Gastroesophageal sphincter (tissue), 3 donors: ENCODE measurements at regions not wholly inside any gene's neighbourhood (a gene's known extent, or its start where the extent isn't known, plus 50 kb on each side); places are given as distances from the start of the nearest gene placed in this dataset.

Experiments
- EP300 ChIP-seq: sonication (generic); formaldehyde crosslinking; IDR thresholded peaks from one replicate; pipeline ENCODE4 v1.6.1; 2017; ENCODE audit warnings: antibody characterized with exemption, mild to moderate bottlenecking
- POLR2A ChIP-seq, 2 donors: fragments of 450-650 bp; IDR thresholded peaks; one replicate each; pipeline ENCODE4 v1.6.1; 2017; ENCODE audit warnings: antibody characterized with exemption in 2 of 2, mild to moderate bottlenecking in 2 of 2, moderate library complexity in 1 of 2
- POLR2AphosphoS5 ChIP-seq: sonication (generic); formaldehyde crosslinking; IDR thresholded peaks from one replicate; pipeline ENCODE4 v1.6.1; 2017; ENCODE audit warnings: antibody characterized with exemption
- TF ChIP-seq, protein P1 (sequence below), 4 experiments: fragments of 200-600 bp in 2 of 4; fragments of 450-650 bp in 2 of 4; sonication (generic) in 1 of 4; IDR thresholded peaks; one replicate each; pipeline ENCODE4 v1.5.1; 2017 to 2019; ENCODE audit warnings: antibody characterized with exemption in 4 of 4, mild to moderate bottlenecking in 2 of 4, moderate library complexity in 2 of 4

DNA sequence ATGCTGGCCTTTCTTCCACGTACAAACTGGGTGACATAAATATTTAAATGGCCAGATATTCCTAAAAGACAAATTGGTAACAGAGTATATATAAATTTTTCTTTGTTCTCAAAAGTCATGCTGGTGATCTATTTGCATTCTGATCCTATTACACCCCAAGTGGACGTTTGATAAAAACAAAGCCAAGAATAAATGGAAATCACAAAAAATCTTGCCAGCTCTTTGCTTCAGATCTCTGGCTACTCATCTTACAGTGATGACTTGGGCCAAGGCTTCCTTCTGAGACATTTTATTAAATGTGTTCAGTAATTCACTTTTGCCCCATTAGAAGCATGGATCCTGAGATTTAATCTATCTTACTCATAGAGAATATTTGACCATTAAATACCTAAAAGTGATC, 444.3 kb upstream of the PIK3R1 start:
- TF ChIP-seq, protein P1, sequence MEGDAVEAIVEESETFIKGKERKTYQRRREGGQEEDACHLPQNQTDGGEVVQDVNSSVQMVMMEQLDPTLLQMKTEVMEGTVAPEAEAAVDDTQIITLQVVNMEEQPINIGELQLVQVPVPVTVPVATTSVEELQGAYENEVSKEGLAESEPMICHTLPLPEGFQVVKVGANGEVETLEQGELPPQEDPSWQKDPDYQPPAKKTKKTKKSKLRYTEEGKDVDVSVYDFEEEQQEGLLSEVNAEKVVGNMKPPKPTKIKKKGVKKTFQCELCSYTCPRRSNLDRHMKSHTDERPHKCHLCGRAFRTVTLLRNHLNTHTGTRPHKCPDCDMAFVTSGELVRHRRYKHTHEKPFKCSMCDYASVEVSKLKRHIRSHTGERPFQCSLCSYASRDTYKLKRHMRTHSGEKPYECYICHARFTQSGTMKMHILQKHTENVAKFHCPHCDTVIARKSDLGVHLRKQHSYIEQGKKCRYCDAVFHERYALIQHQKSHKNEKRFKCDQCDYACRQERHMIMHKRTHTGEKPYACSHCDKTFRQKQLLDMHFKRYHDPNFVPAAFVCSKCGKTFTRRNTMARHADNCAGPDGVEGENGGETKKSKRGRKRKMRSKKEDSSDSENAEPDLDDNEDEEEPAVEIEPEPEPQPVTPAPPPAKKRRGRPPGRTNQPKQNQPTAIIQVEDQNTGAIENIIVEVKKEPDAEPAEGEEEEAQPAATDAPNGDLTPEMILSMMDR (IDR thresholded peaks at IDR 0.05): no peak
- TF ChIP-seq POLR2A (IDR thresholded peaks at IDR 0.05) (no peak), POLR2AphosphoS5 (no peak), EP300 (no peak)
